Chondrocyte (in vitro differentiated cells): ENCODE measurements at regions not wholly inside any gene's neighbourhood (a gene's known extent, or its start where the extent isn't known, plus 50 kb on each side); places are given as distances from the start of the nearest gene placed in this dataset.

ENCODE experiments used
- DNase-seq: peaks from one replicate; pipeline ENCODE4 v3.0.0; 2021; ENCODE audit warnings: mixed read lengths, low spot score
- H3K27ac Mint-ChIP-seq: one replicate; pipeline ENCODE4 v1.8.0; 2021; ENCODE audit warnings: mild to moderate bottlenecking, moderate library complexity, mixed read lengths; ENCODE audit not compliant: unreplicated experiment
- H3K27me3 Mint-ChIP-seq: 2 replicates; pipeline ENCODE4 v1.8.0; 2021; ENCODE audit warnings: low read depth, mixed read lengths
- H3K36me3 Mint-ChIP-seq: 2 replicates; pipeline ENCODE4 v1.8.0; 2021; ENCODE audit warnings: low read depth, mixed read lengths
- H3K4me1 Mint-ChIP-seq: 2 replicates; pipeline ENCODE4 v1.8.0; 2021; ENCODE audit warnings: low read depth, mild to moderate bottlenecking, mixed read lengths
- H3K4me3 Mint-ChIP-seq: one replicate; pipeline ENCODE4 v1.8.0; 2021; ENCODE audit warnings: mild to moderate bottlenecking, moderate library complexity, mixed read lengths; ENCODE audit not compliant: unreplicated experiment
- H3K9me3 Mint-ChIP-seq: 2 replicates; pipeline ENCODE4 v1.8.0; 2021; ENCODE audit warnings: low read depth, mixed read lengths
- CTCF ChIP-seq: fragments of 200-600 bp; sonication (generic); IDR thresholded peaks from 2 replicates; pipeline ENCODE4 v1.5.0; 2021; ENCODE audit warnings: antibody characterized with exemption, mild to moderate bottlenecking, moderate library complexity

DNA sequence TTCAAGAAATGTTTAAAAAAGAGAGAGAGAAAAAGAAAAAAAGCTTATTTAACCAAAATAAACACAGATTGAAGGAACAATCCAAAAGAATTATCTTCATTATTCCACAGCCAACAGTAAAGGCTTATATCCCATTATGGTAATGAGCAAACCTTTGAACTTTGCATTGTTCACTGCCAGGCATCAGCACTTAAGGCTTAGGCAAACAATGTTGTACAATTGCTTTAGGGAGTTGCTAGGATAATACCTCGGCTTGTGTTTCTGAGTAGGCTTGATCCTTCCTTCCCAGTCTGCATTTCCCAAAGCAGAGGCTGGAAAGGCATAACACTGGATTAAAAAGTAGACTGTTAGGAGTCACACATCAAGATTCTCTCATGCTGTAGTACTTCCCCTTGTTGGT lies 352.7 kb upstream of the IGFBP7 start:
- Mint-ChIP-seq H3K9me3 (peaks cover 3% of the 10 kb centered on the region), H3K27me3 (peaks cover 47% of the 10 kb centered on the region), H3K36me3 (no peaks in the 10 kb centered on the region), H3K4me1 (no peaks in the 10 kb centered on the region), H3K27ac (no peak overlapping the region), H3K4me3 (no peak overlapping the region)
- TF ChIP-seq CTCF = no peak
- DNase-seq = no peak

- Mint-ChIP-seq H3K4me1 (no peaks in the 10 kb centered on the region), H3K4me3 (no peak overlapping the region), H3K36me3 (peaks cover 1% of the 10 kb centered on the region), H3K27ac (no peak overlapping the region), H3K9me3 (peaks cover 8% of the 10 kb centered on the region), H3K27me3 (peaks cover 59% of the 10 kb centered on the region)
- no peak for TF ChIP-seq CTCF
- DNase-seq = no peak
These were observed 350.8 kb upstream of the IGFBP7 start for GRCh38 chr4:57460967-57461366.

- H3K9me3 Mint-ChIP-seq = peaks cover 14% of the 10 kb centered on the region
- H3K27me3 Mint-ChIP-seq = peaks cover 32% of the 10 kb centered on the region
- no peaks in the 10 kb centered on the region for H3K36me3 Mint-ChIP-seq
- peaks cover 3% of the 10 kb centered on the region for H3K4me1 Mint-ChIP-seq
- DNase-seq = no peak
- H3K4me3 Mint-ChIP-seq = no peak overlapping the region
- H3K27ac Mint-ChIP-seq = no peak overlapping the region
- TF ChIP-seq CTCF = no peak
These were observed 338.7 kb upstream of the IGFBP7 start for GRCh38 chr4:57448901-57449300.

DNA sequence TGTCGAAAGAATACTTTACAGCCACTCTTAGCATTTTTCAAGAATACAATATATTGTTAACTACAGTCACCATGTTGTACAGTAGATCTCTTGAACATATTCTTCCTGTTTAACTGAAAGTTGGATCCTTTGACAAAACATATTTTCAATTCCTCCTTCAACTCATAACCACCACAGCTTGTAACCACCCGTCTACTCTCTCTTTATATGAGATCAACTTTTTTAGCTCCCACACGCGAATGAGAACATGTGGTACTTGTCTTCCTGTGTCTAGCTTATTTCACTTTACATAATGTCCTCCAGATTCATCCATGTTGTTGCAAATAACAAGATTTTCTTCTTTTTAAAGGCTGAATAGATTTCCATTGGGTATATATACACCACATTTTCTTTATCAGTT lies 338.3 kb upstream of the IGFBP7 start:
- Mint-ChIP-seq H3K27ac (no peak overlapping the region), H3K4me3 (no peak overlapping the region), H3K4me1 (peaks cover 3% of the 10 kb centered on the region), H3K9me3 (peaks cover 14% of the 10 kb centered on the region), H3K36me3 (no peaks in the 10 kb centered on the region), H3K27me3 (peaks cover 35% of the 10 kb centered on the region)
- TF ChIP-seq CTCF = no peak
- DNase-seq = no peak

DNA sequence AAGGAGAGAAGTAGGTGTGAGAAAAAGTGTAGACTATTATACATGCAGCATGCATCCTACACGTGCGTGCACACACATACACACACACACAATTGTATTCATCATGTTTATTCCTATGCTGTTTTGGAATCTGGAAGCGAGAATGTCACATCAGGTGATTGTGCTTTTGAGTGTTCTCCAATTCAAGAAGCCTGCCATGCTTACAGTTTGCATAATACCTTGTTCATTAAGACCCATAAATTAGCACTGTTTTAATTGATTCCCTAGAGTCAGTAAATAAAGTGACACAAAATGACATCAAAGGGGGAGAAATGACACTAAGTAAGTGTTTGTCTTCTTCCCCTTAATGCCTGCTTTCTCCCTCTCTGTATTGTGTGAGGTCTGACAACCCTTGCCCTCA lies 336.1 kb upstream of the IGFBP7 start:
- DNase-seq = no peak
- H3K27ac Mint-ChIP-seq = no peak overlapping the region
- peaks cover 5% of the 10 kb centered on the region for H3K9me3 Mint-ChIP-seq
- no peaks in the 10 kb centered on the region for H3K36me3 Mint-ChIP-seq
- peaks cover 3% of the 10 kb centered on the region for H3K4me1 Mint-ChIP-seq
- H3K4me3 Mint-ChIP-seq = no peak overlapping the region
- TF ChIP-seq CTCF = no peak
- peaks cover 42% of the 10 kb centered on the region for H3K27me3 Mint-ChIP-seq
